ENCODE measurements at regions not wholly inside any gene's neighbourhood (a gene's known extent, or its start where the extent isn't known, plus 50 kb on each side); places are given as distances from the start of the nearest gene placed in this dataset.

GRCh38 chr18:45481821-45482220, 133.5 kb upstream of the SLC14A2 start:
- no peak overlapping the region for H3K4me3 ChIP-seq (replicated peaks; ENCODE audit: low read depth, low read length)
- no peak for DNase-seq (ENCODE audit: extremely low read depth, insufficient read length)
- H3K27me3 ChIP-seq (replicated peaks; ENCODE audit: control insufficient read depth, insufficient read depth, low read length): no peaks in the 10 kb centered on the region
- H3K36me3 ChIP-seq (ENCODE audit: control insufficient read depth, insufficient read depth, low read length): no peaks in the 10 kb centered on the region
- no peak for TF ChIP-seq CTCF (IDR thresholded peaks at IDR 0.05; ENCODE audit: insufficient read depth, low read length, poor library complexity, severe bottlenecking)

DNA sequence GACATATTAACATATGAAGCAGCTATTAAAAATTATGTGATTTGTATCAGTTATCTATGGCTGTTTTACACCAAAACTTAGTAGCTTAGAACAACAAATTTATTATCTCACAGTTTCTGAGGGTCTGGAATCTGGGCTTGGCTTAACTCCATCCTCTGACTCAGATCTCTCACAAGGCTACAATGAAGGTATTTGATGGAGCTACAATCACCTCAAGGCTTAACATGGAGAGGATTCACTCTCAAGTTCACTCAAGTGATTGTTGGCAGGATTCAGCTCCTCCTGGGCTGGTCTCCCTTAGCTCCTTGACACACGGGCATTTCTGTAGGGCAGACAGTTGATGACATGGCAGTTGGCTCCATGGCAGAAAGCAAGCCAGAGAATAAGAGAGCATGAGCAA, 133.0 kb upstream of the SLC14A2 start:
- H3K36me3 ChIP-seq (ENCODE audit: control insufficient read depth, insufficient read depth, low read length): no peaks in the 10 kb centered on the region
- H3K4me3 ChIP-seq (replicated peaks; ENCODE audit: low read depth, low read length): no peak overlapping the region
- no peak for TF ChIP-seq CTCF (IDR thresholded peaks at IDR 0.05; ENCODE audit: insufficient read depth, low read length, poor library complexity, severe bottlenecking)
- H3K27me3 ChIP-seq (replicated peaks; ENCODE audit: control insufficient read depth, insufficient read depth, low read length): no peaks in the 10 kb centered on the region
- no peak for DNase-seq (ENCODE audit: extremely low read depth, insufficient read length)

DNA sequence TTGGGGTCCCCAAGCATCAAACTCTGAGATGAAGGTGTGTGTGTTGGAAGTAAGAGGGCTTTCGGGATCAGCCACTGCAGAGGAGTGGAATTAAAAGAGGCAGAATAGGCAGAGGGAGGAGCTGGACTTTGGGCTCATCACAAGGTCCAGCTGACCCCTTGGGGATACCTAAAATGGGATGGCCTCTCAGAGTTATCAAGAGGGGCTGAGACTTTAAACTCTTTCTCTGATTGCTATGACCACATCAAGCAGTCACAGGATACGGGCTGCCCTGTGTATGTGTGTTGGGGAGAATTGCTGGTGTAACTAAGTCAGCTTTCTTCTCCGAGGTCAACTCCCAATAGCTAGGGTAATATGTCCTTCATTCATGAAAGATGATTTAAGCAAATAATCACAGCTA, 127.7 kb upstream of the SLC14A2 start:
- no peak for TF ChIP-seq CTCF (IDR thresholded peaks at IDR 0.05; ENCODE audit: insufficient read depth, low read length, poor library complexity, severe bottlenecking)
- H3K4me3 ChIP-seq (replicated peaks; ENCODE audit: low read depth, low read length): no peak overlapping the region
- no peaks in the 10 kb centered on the region for H3K27me3 ChIP-seq (replicated peaks; ENCODE audit: control insufficient read depth, insufficient read depth, low read length)
- H3K36me3 ChIP-seq (ENCODE audit: control insufficient read depth, insufficient read depth, low read length): no peaks in the 10 kb centered on the region
- no peak for DNase-seq (ENCODE audit: extremely low read depth, insufficient read length)

DNA sequence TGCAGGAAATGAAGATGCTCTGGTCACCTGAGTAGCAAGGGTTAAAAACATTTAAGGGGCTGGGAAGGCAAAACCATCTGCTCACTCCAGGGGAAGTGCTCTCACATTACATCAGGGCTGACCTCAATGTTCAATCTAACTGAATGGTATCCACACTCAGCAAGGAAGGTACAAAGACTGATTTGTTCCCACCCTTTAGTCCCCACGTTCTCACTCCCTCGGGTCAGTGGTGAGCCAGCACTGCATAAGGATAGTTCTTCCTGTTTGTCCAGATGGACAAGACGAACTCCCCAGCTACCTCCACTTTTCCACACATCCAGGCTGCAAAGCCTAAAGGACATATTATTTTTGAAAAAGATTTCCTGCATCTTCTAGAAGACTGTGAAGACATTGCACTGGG, 126.6 kb upstream of the SLC14A2 start:
- DNase-seq (ENCODE audit: extremely low read depth, insufficient read length): no peak
- TF ChIP-seq CTCF (IDR thresholded peaks at IDR 0.05; ENCODE audit: insufficient read depth, low read length, poor library complexity, severe bottlenecking): no peak
- H3K4me3 ChIP-seq (replicated peaks; ENCODE audit: low read depth, low read length): no peak overlapping the region
- no peaks in the 10 kb centered on the region for H3K36me3 ChIP-seq (ENCODE audit: control insufficient read depth, insufficient read depth, low read length)
- no peaks in the 10 kb centered on the region for H3K27me3 ChIP-seq (replicated peaks; ENCODE audit: control insufficient read depth, insufficient read depth, low read length)

- TF ChIP-seq CTCF (IDR thresholded peaks at IDR 0.05; ENCODE audit: insufficient read depth, low read length, poor library complexity, severe bottlenecking): no peak
- no peaks in the 10 kb centered on the region for H3K36me3 ChIP-seq (ENCODE audit: control insufficient read depth, insufficient read depth, low read length)
- peaks cover 2% of the 10 kb centered on the region for H3K27me3 ChIP-seq (replicated peaks; ENCODE audit: control insufficient read depth, insufficient read depth, low read length)
- H3K4me3 ChIP-seq (replicated peaks; ENCODE audit: low read depth, low read length): no peak overlapping the region
- no peak for DNase-seq (ENCODE audit: extremely low read depth, insufficient read length)
Observed at GRCh38 chr18:45493830-45494229, 121.4 kb upstream of the SLC14A2 start.

GRCh38 chr18:45494811-45495210, 120.5 kb upstream of the SLC14A2 start:
- DNase-seq (ENCODE audit: extremely low read depth, insufficient read length): no peak
- no peak for TF ChIP-seq CTCF (IDR thresholded peaks at IDR 0.05; ENCODE audit: insufficient read depth, low read length, poor library complexity, severe bottlenecking)
- no peaks in the 10 kb centered on the region for H3K36me3 ChIP-seq (ENCODE audit: control insufficient read depth, insufficient read depth, low read length)
- no peak overlapping the region for H3K4me3 ChIP-seq (replicated peaks; ENCODE audit: low read depth, low read length)
- H3K27me3 ChIP-seq (replicated peaks; ENCODE audit: control insufficient read depth, insufficient read depth, low read length): peaks cover 2% of the 10 kb centered on the region

Data from GM06990 (cell line).